H1 (cell line): ENCODE measurements at regions not wholly inside any gene's neighbourhood (a gene's known extent, or its start where the extent isn't known, plus 50 kb on each side); places are given as distances from the start of the nearest gene placed in this dataset.

ENCODE experiments used
- CTCF ChIA-PET: fragments of 300-600 bp; sonication (Branson Sonifier 250); formaldehyde crosslinking; loops from one replicate; lab custom pipeline; 2021; ENCODE audit not compliant: partially characterized antibody; lab: Charles Lee
- POLR2A ChIA-PET: fragments of 300-600 bp; sonication (Branson Sonifier 250); formaldehyde crosslinking; loops from one replicate; lab custom pipeline; 2021; ENCODE audit warnings: inconsistent platforms; ENCODE audit not compliant: partially characterized antibody; lab: Charles Lee
- DNase-seq, 2 experiments: peaks; one replicate each; pipeline versions ENCODE4 v3.0.0 to v3.0.0-alpha.2; 2010 to 2022; ENCODE audit warnings: low spot score in 2 of 2, low read depth in 1 of 2, mixed read lengths in 1 of 2
- FAIRE-seq: peaks from 2 replicates; lab custom pipeline; 2011; peaks lifted over from hg19 to GRCh38; lab: Jason Lieb, UNC
- H2AFZ ChIP-seq: 2 replicates; pipeline ENCODE4 v1.8.1; 2012; ENCODE audit warnings: low read length, inconsistent platforms
- H2AK5ac ChIP-seq: 2 replicates; pipeline ENCODE4 v1.6.1; 2013; ENCODE audit warnings: low read depth, low read length
- H2BK120ac ChIP-seq: replicated peaks from 2 replicates; pipeline ENCODE3; 2013; ENCODE audit warnings: low read depth, low read length, inconsistent platforms
- H2BK12ac ChIP-seq: 2 replicates; pipeline ENCODE4 v1.6.1; 2013; ENCODE audit warnings: low read depth, low read length
- H2BK15ac ChIP-seq: 2 replicates; pipeline ENCODE4 v1.6.1; 2013; ENCODE audit warnings: low read length
- H2BK20ac ChIP-seq: 2 replicates; pipeline ENCODE4 v1.6.1; 2013; ENCODE audit warnings: low read length
- H2BK5ac ChIP-seq: 2 replicates; pipeline ENCODE4 v1.6.1; 2013; ENCODE audit warnings: low read depth, low read length
- H3K14ac ChIP-seq: 2 replicates; pipeline ENCODE4 v1.6.1; 2013; ENCODE audit warnings: inconsistent platforms; ENCODE audit not compliant: insufficient read length
- H3K18ac ChIP-seq: 2 replicates; pipeline ENCODE4 v1.6.1; 2013; ENCODE audit warnings: low read length; ENCODE audit errors: extremely low read depth
- H3K23ac ChIP-seq: 2 replicates; pipeline ENCODE4 v1.6.1; 2013; ENCODE audit warnings: inconsistent platforms; ENCODE audit not compliant: insufficient read length
- H3K23me2 ChIP-seq: 2 replicates; pipeline ENCODE4 v1.6.1; 2013; ENCODE audit warnings: low read depth, low read length
- H3K27ac ChIP-seq: 2 replicates; pipeline ENCODE4 v1.6.1; 2011; ENCODE audit warnings: low read depth, low read length, inconsistent platforms
- H3K27me3 ChIP-seq, 4 experiments: replicated peaks in 1 of 4; 1 replicate in 1 of 4; 2 replicates in 3 of 4; pipeline versions ENCODE4 v1.6.1 to v1.8.1; 2011 to 2013; ENCODE audit warnings: low read length in 3 of 4, mild to moderate bottlenecking in 3 of 4, inconsistent platforms in 2 of 4, mixed read lengths in 2 of 4, moderate library complexity in 1 of 4; ENCODE audit not compliant: control insufficient read depth in 3 of 4, insufficient read depth in 3 of 4; ENCODE audit errors: extremely low read depth in 1 of 4
- H3K36me3 ChIP-seq, 4 experiments: 2 replicates each; pipeline versions ENCODE4 v1.6.1 to v1.8.1; 2011 to 2013; ENCODE audit warnings: mild to moderate bottlenecking in 4 of 4, low read length in 3 of 4, moderate library complexity in 2 of 4, control low read depth in 1 of 4, inconsistent platforms in 1 of 4; ENCODE audit not compliant: insufficient read depth in 4 of 4, control insufficient read depth in 2 of 4
- H3K4ac ChIP-seq: replicated peaks from 2 replicates; pipeline ENCODE3; 2013; ENCODE audit warnings: low read length, low read depth, mixed read lengths, inconsistent platforms; ENCODE audit not compliant: insufficient read length
- H3K4me1 ChIP-seq, 4 experiments: replicated peaks in 1 of 4; 1 replicate in 1 of 4; 2 replicates in 3 of 4; pipeline versions ENCODE4 v1.6.1 to v1.8.1; 2011 to 2013; ENCODE audit warnings: low read length in 3 of 4, inconsistent platforms in 2 of 4, mixed read lengths in 1 of 4; ENCODE audit not compliant: insufficient read depth in 4 of 4, control insufficient read depth in 3 of 4
- H3K4me2 ChIP-seq, 2 experiments: 2 replicates each; pipeline versions ENCODE4 v1.6.1 to v1.8.1; 2011 to 2013; ENCODE audit warnings: low read depth in 2 of 2, low read length in 2 of 2, control low read depth in 1 of 2, inconsistent platforms in 1 of 2, mild to moderate bottlenecking in 1 of 2; ENCODE audit not compliant: insufficient read depth in 1 of 2
- H3K4me3 ChIP-seq, 4 experiments: fragments of 200-600, 300-600 bp in 1 of 4; sonication (generic), shearing (Covaris generic), sonication (Bioruptor Twin) in 1 of 4; 2 replicates each; pipeline versions ENCODE4 v1.5.1 to v1.8.1; 2011 to 2016; ENCODE audit warnings: low read length in 4 of 4, low read depth in 3 of 4, control low read depth in 2 of 4, inconsistent platforms in 2 of 4, mild to moderate bottlenecking in 2 of 4, mixed read lengths in 1 of 4, moderate library complexity in 1 of 4; ENCODE audit not compliant: insufficient read depth in 2 of 4; ENCODE audit errors: extremely low read depth in 1 of 4
- H3K56ac ChIP-seq: replicated peaks from 2 replicates; pipeline ENCODE3; 2013; ENCODE audit warnings: low read depth, mild to moderate bottlenecking, mixed read lengths, low read length, inconsistent platforms; ENCODE audit not compliant: insufficient read length
- H3K79me1 ChIP-seq: 2 replicates; pipeline ENCODE4 v1.6.1; 2013; ENCODE audit warnings: low read depth, low read length, control low read depth
- H3K79me2 ChIP-seq, 2 experiments: 2 replicates each; pipeline versions ENCODE4 v1.6.1 to v1.8.1; 2012 to 2013; ENCODE audit warnings: low read length in 2 of 2, mild to moderate bottlenecking in 2 of 2, inconsistent platforms in 1 of 2; ENCODE audit not compliant: insufficient read depth in 2 of 2, control insufficient read depth in 1 of 2
- H3K9ac ChIP-seq, 4 experiments: replicated peaks in 1 of 4; 1 replicate in 1 of 4; 2 replicates in 3 of 4; pipeline versions ENCODE4 v1.6.1 to v1.8.1; 2011 to 2013; ENCODE audit warnings: low read depth in 3 of 4, low read length in 3 of 4, control low read depth in 2 of 4, mild to moderate bottlenecking in 2 of 4, moderate library complexity in 2 of 4, inconsistent platforms in 1 of 4; ENCODE audit errors: extremely low read depth in 1 of 4
- H3K9me3 ChIP-seq, 2 experiments: 2 replicates each; pipeline versions ENCODE4 v1.6.1 to v1.8.1; 2012 to 2013; ENCODE audit warnings: mild to moderate bottlenecking in 2 of 2, moderate library complexity in 2 of 2, control low read depth in 1 of 2, inconsistent platforms in 1 of 2, low read depth in 1 of 2, low read length in 1 of 2, mixed read lengths in 1 of 2; ENCODE audit not compliant: insufficient read depth in 2 of 2
- H4K20me1 ChIP-seq, 2 experiments: replicated peaks in 1 of 2; 2 replicates each; pipeline versions ENCODE3 to v1.8.1; 2011 to 2013; ENCODE audit warnings: inconsistent platforms in 2 of 2, low read length in 2 of 2, mild to moderate bottlenecking in 1 of 2; ENCODE audit not compliant: insufficient read depth in 2 of 2, control insufficient read depth in 1 of 2
- H4K5ac ChIP-seq: 2 replicates; pipeline ENCODE4 v1.6.1; 2013; ENCODE audit warnings: low read length, low read depth, mixed read lengths, inconsistent platforms; ENCODE audit not compliant: insufficient read length
- H4K8ac ChIP-seq: 2 replicates; pipeline ENCODE4 v1.8.0; 2013; ENCODE audit warnings: mild to moderate bottlenecking, moderate library complexity, low read length, inconsistent platforms; ENCODE audit not compliant: insufficient read depth; ENCODE audit errors: extremely low read depth
- H4K91ac ChIP-seq: replicated peaks from 2 replicates; pipeline ENCODE3; 2013; ENCODE audit warnings: low read length, mixed read lengths, inconsistent platforms; ENCODE audit not compliant: insufficient read length
- BACH1 ChIP-seq: IDR thresholded peaks from 2 replicates; pipeline ENCODE4 v1.6.1; 2012; ENCODE audit warnings: low read length, improper control_type of control experiment
- EP300 ChIP-seq, 2 experiments: IDR thresholded peaks; 1 replicate in 1 of 2; 2 replicates in 1 of 2; pipeline ENCODE4 v1.6.1; 2011 to 2012; ENCODE audit warnings: low read depth in 2 of 2, low read length in 2 of 2, mild to moderate bottlenecking in 2 of 2, borderline replicate concordance in 1 of 2, inconsistent platforms in 1 of 2, moderate library complexity in 1 of 2
- POLR2AphosphoS5 ChIP-seq: IDR thresholded peaks from 2 replicates; pipeline ENCODE4 v1.6.1; 2011; ENCODE audit warnings: low read depth, low read length
- RNF2 ChIP-seq: fragments of 200-900, 300-1000 bp; sonication (generic); IDR thresholded peaks from 2 replicates; pipeline ENCODE4 v1.7.1; 2016; ENCODE audit warnings: borderline replicate concordance, low read depth, mild to moderate bottlenecking, antibody characterized with exemption, low read length; ENCODE audit not compliant: poor library complexity, severe bottlenecking; ENCODE audit errors: missing control alignments
- SAP30 ChIP-seq: fragments of 300-600 bp; sonication (generic); IDR thresholded peaks from 2 replicates; pipeline ENCODE4 v1.7.1; 2012; ENCODE audit warnings: low read length, moderate library complexity, mild to moderate bottlenecking, inconsistent platforms; ENCODE audit not compliant: insufficient read depth, insufficient replicate concordance
- TBP ChIP-seq: IDR thresholded peaks from 2 replicates; pipeline ENCODE4 v1.6.1; 2011; ENCODE audit warnings: low read depth, low read length, improper control_type of control experiment
- WGBS, 2 experiments: shearing (Covaris generic) in 1 of 2; methylation state at CpG; one replicate each; pipeline versions ENCODE4 v1.1.6 to v1.1.7; 2013 to 2015; ENCODE audit warnings: low lambda C conversion rate in 2 of 2, mixed read lengths in 2 of 2, inconsistent platforms in 1 of 2, low coverage in 1 of 2, missing lambda C conversion rate in 1 of 2; ENCODE audit not compliant: insufficient replicate concordance in 2 of 2, insufficient coverage in 1 of 2, insufficient read length in 1 of 2; ENCODE audit errors: extremely low coverage in 1 of 2, missing lambda C conversion rate in 1 of 2; 5-methylcytosine and 5-hydroxymethylcytosine counted together
- TF ChIP-seq, protein P1 (sequence below): IDR thresholded peaks from 2 replicates; pipeline ENCODE4 v1.6.1; 2012; ENCODE audit warnings: inconsistent platforms

DNA sequence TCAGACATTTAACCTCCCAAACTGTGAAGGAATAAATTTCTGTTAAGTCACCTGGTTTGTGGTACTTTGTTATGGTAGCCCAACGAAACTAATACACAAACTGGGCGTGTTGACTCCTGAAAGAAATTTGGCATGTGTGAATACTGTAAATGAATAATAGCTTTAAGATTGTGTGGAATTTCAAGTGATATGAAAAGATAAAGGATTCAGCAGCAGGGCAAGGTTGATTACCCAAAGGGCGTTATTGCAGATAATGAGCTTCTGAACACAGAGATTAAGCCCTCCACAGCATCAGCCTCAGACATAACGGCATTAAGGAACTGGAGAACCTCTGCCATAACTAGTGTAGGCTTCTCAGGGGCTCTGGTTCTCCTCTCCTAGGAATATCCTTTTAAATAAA is 451.5 kb upstream of the NECTIN3 start:
- no peaks in the 10 kb centered on the region for H3K27me3 ChIP-seq
- H2BK120ac ChIP-seq = no peak overlapping the region
- H3K14ac ChIP-seq = no peak overlapping the region
- FAIRE-seq = no peak
- no peaks in the 10 kb centered on the region for H3K79me2 ChIP-seq
- no peaks in the 10 kb centered on the region for H3K23me2 ChIP-seq
- H3K27ac ChIP-seq = no peak overlapping the region
- no peaks in the 10 kb centered on the region for H4K20me1 ChIP-seq
- H2AK5ac ChIP-seq = no peak overlapping the region
- ChIA-PET CTCF (no interaction called here), POLR2A (no interaction called here)
- H3K4me2 ChIP-seq = no peak overlapping the region
- no peak overlapping the region for H2BK15ac ChIP-seq
- no peak overlapping the region for H3K18ac ChIP-seq
- no peak overlapping the region for H4K8ac ChIP-seq
- no peaks in the 10 kb centered on the region for H3K79me1 ChIP-seq
- no peak overlapping the region for H4K91ac ChIP-seq
- TF ChIP-seq TBP = no peak
- TF ChIP-seq RNF2 = no peak
- TF ChIP-seq, protein P1, sequence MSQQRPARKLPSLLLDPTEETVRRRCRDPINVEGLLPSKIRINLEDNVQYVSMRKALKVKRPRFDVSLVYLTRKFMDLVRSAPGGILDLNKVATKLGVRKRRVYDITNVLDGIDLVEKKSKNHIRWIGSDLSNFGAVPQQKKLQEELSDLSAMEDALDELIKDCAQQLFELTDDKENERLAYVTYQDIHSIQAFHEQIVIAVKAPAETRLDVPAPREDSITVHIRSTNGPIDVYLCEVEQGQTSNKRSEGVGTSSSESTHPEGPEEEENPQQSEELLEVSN = no peak
- TF ChIP-seq POLR2AphosphoS5 = no peak
- TF ChIP-seq EP300 (IDR thresholded peaks at IDR 0.05; ENCODE audit: borderline replicate concordance in 1 of 2, low read depth in 2 of 2, low read length in 2 of 2) = no peak
- TF ChIP-seq BACH1 = no peak
- TF ChIP-seq SAP30 = no peak
- TF ChIP-seq, all 59 proteins: peak for 0
- no peaks in the 10 kb centered on the region for H3K36me3 ChIP-seq
- no peak overlapping the region for H3K4me3 ChIP-seq
- 74% methylated on average over 4 of the region's 4 CpGs; no CpG with 5 or more reads in 1 of the 2 experiments for WGBS, 2 experiments
- no peak overlapping the region for H2BK20ac ChIP-seq
- no peak overlapping the region for H3K4ac ChIP-seq
- no peak overlapping the region for H3K56ac ChIP-seq
- no peak overlapping the region for H2AFZ ChIP-seq
- H2BK12ac ChIP-seq = no peak overlapping the region
- no peak overlapping the region for H4K5ac ChIP-seq
- H3K9ac ChIP-seq = no peak overlapping the region
- H3K23ac ChIP-seq = no peak overlapping the region
- H3K4me1 ChIP-seq = no peaks in the 10 kb centered on the region; a peak in 2 of 7 replicates
- no peaks in the 10 kb centered on the region; a peak in 1 of 4 replicates for H3K9me3 ChIP-seq
- no peak overlapping the region for H2BK5ac ChIP-seq
- no peak for DNase-seq
